GM12873 (cell line): ENCODE measurements at regions not wholly inside any gene's neighbourhood (a gene's known extent, or its start where the extent isn't known, plus 50 kb on each side); places are given as distances from the start of the nearest gene placed in this dataset.

ENCODE experiments used
- TF ChIP-seq, protein P1 (sequence below): IDR thresholded peaks from 2 replicates; pipeline ENCODE4 v1.5.1; 2012; ENCODE audit warnings: low read depth, mild to moderate bottlenecking, moderate library complexity, low read length, control low read depth; ENCODE audit not compliant: insufficient read depth; ENCODE audit errors: missing control alignments

DNA sequence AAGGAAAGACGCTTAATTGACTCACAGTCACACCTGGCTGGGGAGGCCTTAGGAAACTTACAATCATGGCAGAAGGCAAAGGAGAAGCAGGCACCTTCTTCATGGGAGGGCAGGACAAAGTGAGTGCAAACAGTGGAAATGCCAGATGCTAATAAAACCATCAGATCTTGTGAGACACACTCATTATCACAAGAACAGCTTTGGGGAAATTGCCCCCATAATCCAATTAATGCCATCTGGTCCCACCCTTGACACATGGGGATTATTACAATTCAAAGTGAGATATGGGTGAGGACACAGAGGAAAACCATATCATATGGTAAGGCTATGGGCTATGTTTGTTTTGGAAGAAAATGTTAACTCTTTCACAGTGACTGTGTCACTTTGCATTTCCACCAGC is 1272.5 kb upstream of the CELF2 start:
- TF ChIP-seq, protein P1, sequence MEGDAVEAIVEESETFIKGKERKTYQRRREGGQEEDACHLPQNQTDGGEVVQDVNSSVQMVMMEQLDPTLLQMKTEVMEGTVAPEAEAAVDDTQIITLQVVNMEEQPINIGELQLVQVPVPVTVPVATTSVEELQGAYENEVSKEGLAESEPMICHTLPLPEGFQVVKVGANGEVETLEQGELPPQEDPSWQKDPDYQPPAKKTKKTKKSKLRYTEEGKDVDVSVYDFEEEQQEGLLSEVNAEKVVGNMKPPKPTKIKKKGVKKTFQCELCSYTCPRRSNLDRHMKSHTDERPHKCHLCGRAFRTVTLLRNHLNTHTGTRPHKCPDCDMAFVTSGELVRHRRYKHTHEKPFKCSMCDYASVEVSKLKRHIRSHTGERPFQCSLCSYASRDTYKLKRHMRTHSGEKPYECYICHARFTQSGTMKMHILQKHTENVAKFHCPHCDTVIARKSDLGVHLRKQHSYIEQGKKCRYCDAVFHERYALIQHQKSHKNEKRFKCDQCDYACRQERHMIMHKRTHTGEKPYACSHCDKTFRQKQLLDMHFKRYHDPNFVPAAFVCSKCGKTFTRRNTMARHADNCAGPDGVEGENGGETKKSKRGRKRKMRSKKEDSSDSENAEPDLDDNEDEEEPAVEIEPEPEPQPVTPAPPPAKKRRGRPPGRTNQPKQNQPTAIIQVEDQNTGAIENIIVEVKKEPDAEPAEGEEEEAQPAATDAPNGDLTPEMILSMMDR, result no peak

DNA sequence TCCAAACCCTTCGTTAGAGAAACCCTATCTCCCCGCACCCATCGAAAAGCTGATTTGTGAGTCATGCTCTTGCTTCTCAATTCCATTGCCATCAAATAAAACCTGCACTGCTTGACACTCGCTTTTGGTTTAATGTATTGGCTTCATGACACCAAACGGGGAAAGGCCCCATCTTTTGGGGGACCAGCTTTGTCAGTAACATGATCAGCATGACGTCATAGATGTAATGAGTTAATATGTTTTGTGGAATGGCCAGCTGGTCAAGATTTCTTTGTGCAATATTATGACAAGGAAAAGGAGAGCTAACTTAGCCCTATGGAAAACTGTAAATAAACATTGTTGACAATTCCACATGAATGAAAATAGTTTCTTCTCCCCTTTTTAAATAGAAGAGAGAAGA is 1260.5 kb upstream of the CELF2 start:
- TF ChIP-seq, protein P1, result no peak

DNA sequence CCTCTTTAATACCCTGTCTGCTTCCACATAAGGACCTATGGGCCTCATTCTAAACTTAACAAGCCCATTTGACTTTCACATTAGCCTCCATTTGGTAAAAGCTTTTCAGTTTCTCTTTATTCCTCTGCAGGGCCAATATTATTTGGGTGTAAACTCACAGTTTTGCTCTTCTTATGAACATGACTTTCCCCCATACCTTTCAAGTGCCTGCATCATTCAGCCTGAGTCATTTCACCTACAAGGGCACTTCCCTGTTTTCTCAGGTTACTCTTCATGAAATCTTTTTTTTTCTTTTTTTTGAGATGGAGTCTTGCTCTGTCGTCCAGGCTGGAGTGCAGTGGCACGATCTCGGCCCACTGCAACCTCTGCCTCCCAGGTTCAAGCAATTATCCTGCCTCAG is 1258.1 kb upstream of the CELF2 start:
- TF ChIP-seq, protein P1, result no peak

DNA sequence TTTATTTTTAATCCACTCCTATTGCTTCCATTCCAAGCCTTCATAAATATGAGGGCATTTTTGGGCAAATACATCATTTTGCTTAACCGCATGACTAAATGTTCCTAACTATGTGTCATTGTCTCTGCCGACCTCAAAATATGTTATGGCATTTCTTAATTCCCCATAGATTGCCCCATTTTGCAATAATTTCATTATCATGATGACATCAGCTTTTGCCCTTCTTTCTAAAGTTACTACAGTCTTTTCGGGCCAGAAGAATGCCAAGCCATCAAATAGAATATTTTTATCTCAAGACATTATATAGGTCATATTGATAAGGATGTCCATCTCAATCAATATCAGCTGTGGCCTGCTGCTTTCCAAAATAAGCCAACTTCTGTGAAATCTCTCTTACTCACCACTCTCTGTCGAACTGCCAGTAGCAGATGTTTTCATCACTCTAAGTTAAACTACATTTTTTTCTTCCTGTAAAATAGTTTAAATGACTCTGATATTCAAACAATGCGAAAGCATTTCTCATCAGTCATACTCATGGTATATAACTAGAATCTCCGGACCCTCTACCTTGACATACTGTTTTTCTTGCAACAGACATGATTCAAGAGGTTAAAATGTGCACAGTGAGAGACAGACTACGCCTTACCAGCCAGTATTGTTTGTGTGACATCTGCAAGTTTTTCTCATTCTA is 1254.6 kb upstream of the CELF2 start:
- TF ChIP-seq, protein P1, result no peak

DNA sequence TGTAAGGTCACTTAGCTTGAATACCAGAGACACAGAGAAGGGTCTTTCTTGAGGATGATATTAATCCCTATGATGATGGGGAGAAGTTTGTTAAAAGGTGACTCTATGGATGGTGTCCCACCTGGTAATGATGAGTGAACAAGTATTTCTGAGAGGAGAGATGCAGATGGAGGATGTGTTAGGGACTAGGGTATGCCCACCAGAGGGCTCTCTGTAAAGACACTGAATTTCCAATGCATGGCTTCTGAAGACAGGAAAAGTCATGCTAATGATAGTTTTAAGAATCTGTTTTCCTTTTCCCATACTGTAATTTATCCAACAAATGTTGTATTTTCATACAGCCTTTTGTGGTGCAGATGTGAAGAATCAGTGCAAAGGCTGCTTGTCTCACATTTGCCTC is 1250.9 kb upstream of the CELF2 start:
- TF ChIP-seq, protein P1, result no peak

DNA sequence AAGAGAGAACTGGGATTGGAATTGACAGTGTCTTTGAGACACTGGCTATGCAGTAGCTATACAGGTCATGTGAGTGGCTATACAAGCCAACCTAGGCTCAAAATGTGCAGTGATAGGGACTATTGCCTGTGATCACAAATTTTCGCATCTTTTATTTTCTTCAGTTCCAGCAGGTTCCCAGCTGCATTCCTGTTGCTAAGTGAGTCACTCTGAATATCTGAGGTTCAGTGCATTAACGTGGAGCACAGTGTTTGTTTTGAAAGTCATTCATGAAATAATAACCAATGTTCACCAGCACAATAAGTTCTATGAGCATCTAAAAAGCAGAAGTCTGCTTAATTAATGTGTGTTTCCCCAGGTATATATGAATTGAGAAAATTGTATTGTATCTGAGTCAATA is 1236.0 kb upstream of the CELF2 start:
- TF ChIP-seq, protein P1, result no peak

DNA sequence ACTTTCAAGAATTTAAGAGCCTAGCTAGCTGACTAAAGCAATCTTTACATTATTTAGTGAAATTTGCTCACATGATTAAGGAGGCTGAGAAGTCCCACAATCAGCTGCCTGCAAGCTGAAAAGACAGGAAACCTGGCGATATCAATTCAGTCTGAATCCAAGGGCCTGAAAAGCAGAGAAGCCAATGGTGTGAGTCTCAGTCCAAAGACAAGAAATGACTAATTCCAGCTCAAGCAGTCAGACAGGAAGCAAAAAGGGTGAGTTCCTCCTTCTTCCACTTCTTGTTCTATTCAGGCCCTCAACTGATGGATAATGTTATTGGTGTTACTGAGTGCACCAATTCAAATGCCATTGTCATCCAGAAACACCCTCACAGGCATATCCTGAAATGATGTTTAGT is 1231.6 kb upstream of the CELF2 start:
- TF ChIP-seq, protein P1, result no peak
